ENCODE measurements at regions not wholly inside any gene's neighbourhood (a gene's known extent, or its start where the extent isn't known, plus 50 kb on each side); places are given as distances from the start of the nearest gene placed in this dataset.
A peak's percentile ranks its signal among the peaks of the same experiment; 100 is the strongest.
"Not testable (repeated sequence)": the region's sequence is repeated elsewhere in the genome, so short reads cannot be mapped to it uniquely, and the experiment has no call there.

- no peak for DNase-seq
These were observed 515.8 kb upstream of the COX7C start for GRCh38 chr5:86101966-86102365.

GRCh38 chr5:86108825-86109224 lies 508.9 kb upstream of the COX7C start:
- DNase-seq, result no peak

- no peak for DNase-seq
These were observed 505.5 kb upstream of the COX7C start for GRCh38 chr5:86112249-86112648.

- DNase-seq, result no peak
These were observed 502.6 kb upstream of the COX7C start for GRCh38 chr5:86115164-86115563.

- peak; percentile 16 for DNase-seq
These were observed 499.2 kb upstream of the COX7C start for GRCh38 chr5:86118542-86118941.

GRCh38 chr5:86124333-86124732 lies 493.4 kb upstream of the COX7C start:
- DNase-seq, result no peak

- no peak for DNase-seq
These were observed 491.8 kb upstream of the COX7C start for GRCh38 chr5:86125731-86126601.

GRCh38 chr5:86127696-86128095 lies 490.0 kb upstream of the COX7C start:
- no peak for DNase-seq

- DNase-seq, result no peak
These were observed 488.7 kb upstream of the COX7C start for GRCh38 chr5:86129009-86129408.

GRCh38 chr5:86137297-86137696 lies 480.4 kb upstream of the COX7C start:
- no peak for DNase-seq

- DNase-seq, result no peak
These were observed 473.9 kb upstream of the COX7C start for GRCh38 chr5:86143837-86144236.

GRCh38 chr5:86152988-86153560 lies 464.7 kb upstream of the COX7C start:
- no peak for DNase-seq

- DNase-seq, result no peak
These were observed 461.9 kb upstream of the COX7C start for GRCh38 chr5:86155796-86156195.

- no peak for DNase-seq
These were observed 447.5 kb upstream of the COX7C start for GRCh38 chr5:86170194-86170593.

GRCh38 chr5:86175224-86175623 lies 442.5 kb upstream of the COX7C start:
- DNase-seq, result no peak

GRCh38 chr5:86199287-86199686 lies 418.5 kb upstream of the COX7C start:
- DNase-seq, result no peak

- DNase-seq, result no peak
These were observed 389.6 kb upstream of the COX7C start for GRCh38 chr5:86228147-86228546.

- DNase-seq, result no peak
These were observed 385.5 kb upstream of the COX7C start for GRCh38 chr5:86232246-86232645.

- no peak for DNase-seq
These were observed 373.6 kb upstream of the COX7C start for GRCh38 chr5:86244153-86244552.

- DNase-seq, result no peak
These were observed 359.9 kb upstream of the COX7C start for GRCh38 chr5:86257871-86258270.

GRCh38 chr5:86284400-86285190 lies 333.1 kb upstream of the COX7C start:
- not testable (repeated sequence) for DNase-seq

- not testable (repeated sequence) for DNase-seq
These were observed 330.3 kb upstream of the COX7C start for GRCh38 chr5:86287437-86287836.

- not testable (repeated sequence) for DNase-seq
These were observed 328.0 kb upstream of the COX7C start for GRCh38 chr5:86289786-86290185.

GRCh38 chr5:86292811-86293210 lies 324.9 kb upstream of the COX7C start:
- not testable (repeated sequence) for DNase-seq
